Activated B cell treated with CpG ODN at 0.5 μM for 24 hours (primary cell): ENCODE measurements at regions not wholly inside any gene's neighbourhood (a gene's known extent, or its start where the extent isn't known, plus 50 kb on each side); places are given as distances from the start of the nearest gene placed in this dataset.

ENCODE experiments used
- ATAC-seq: fragments of 200-7000 bp; cut with Tn5 transposase; one replicate; pipeline ENCODE4 v1.10.0; 2021; ENCODE audit warnings: low read depth, mild to moderate bottlenecking, moderate library complexity
- CTCF ChIA-PET: fragments of 350-600 bp; sonication (Branson Sonifier 250); formaldehyde crosslinking; loops from one replicate; lab custom pipeline; 2021; ENCODE audit warnings: antibody characterized with exemption; lab: Charles Lee
- POLR2A ChIA-PET: fragments of 350-600 bp; sonication (Branson Sonifier 250); formaldehyde crosslinking; loops from one replicate; lab custom pipeline; 2021; ENCODE audit warnings: antibody characterized with exemption; lab: Charles Lee
- DNase-seq: peaks from one replicate; pipeline ENCODE4 v3.0.0; 2022
- H3K27ac Mint-ChIP-seq: one replicate; pipeline ENCODE4 v1.8.0; 2020; ENCODE audit warnings: mixed read lengths
- H3K27me3 Mint-ChIP-seq: one replicate; pipeline ENCODE4 v1.8.0; 2021; ENCODE audit warnings: mixed read lengths
- H3K36me3 Mint-ChIP-seq: one replicate; pipeline ENCODE4 v1.8.0; 2021; ENCODE audit warnings: low read depth, mixed read lengths
- H3K4me1 Mint-ChIP-seq: one replicate; pipeline ENCODE4 v1.8.0; 2021; ENCODE audit warnings: mixed read lengths
- H3K4me3 Mint-ChIP-seq: one replicate; pipeline ENCODE4 v1.8.0; 2020; ENCODE audit warnings: mild to moderate bottlenecking, mixed read lengths
- H3K9me3 Mint-ChIP-seq: one replicate; pipeline ENCODE4 v1.8.0; 2020; ENCODE audit warnings: mixed read lengths
- intact Hi-C: fragments of 100-400 bp; cut with micrococcal nuclease; formaldehyde crosslinking; loops from one replicate; pipeline ENCODE4 v1.15.1; 2024
- TF ChIP-seq, protein P1 (sequence below): fragments of 200-600 bp; IDR thresholded peaks from one replicate; pipeline ENCODE4 v1.8.0; 2022; ENCODE audit warnings: antibody characterized with exemption, mild to moderate bottlenecking

DNA sequence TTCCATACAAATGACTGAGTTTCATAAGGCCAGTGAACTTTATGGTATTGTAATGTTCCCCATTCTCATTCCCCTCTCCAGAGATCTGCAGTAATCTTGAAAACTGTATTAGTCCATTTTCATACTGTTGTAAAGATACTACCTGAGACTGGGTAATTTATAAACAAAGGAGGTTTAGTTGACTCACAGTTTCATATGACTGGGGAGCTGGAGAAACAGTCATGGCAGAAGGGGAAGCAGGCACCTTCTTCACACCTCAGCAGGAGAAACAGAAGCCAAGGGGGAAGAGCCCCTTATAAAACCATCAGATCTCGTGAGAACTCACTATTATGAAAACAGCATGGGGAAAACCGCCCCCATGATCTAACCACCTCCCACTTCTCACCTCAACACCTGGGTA is 318.7 kb upstream of the KLF12 start:
- ATAC-seq = no peak
- TF ChIP-seq, protein P1, sequence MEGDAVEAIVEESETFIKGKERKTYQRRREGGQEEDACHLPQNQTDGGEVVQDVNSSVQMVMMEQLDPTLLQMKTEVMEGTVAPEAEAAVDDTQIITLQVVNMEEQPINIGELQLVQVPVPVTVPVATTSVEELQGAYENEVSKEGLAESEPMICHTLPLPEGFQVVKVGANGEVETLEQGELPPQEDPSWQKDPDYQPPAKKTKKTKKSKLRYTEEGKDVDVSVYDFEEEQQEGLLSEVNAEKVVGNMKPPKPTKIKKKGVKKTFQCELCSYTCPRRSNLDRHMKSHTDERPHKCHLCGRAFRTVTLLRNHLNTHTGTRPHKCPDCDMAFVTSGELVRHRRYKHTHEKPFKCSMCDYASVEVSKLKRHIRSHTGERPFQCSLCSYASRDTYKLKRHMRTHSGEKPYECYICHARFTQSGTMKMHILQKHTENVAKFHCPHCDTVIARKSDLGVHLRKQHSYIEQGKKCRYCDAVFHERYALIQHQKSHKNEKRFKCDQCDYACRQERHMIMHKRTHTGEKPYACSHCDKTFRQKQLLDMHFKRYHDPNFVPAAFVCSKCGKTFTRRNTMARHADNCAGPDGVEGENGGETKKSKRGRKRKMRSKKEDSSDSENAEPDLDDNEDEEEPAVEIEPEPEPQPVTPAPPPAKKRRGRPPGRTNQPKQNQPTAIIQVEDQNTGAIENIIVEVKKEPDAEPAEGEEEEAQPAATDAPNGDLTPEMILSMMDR = no peak
- peaks cover 5% of the 10 kb centered on the region for H3K9me3 Mint-ChIP-seq
- intact Hi-C loops = no loop called here
- H3K27ac Mint-ChIP-seq = no peak overlapping the region
- H3K27me3 Mint-ChIP-seq = peaks cover 21% of the 10 kb centered on the region
- H3K36me3 Mint-ChIP-seq = no peaks in the 10 kb centered on the region
- no peak overlapping the region for H3K4me3 Mint-ChIP-seq
- H3K4me1 Mint-ChIP-seq = peaks cover 4% of the 10 kb centered on the region
- no peak for DNase-seq
- ChIA-PET CTCF (no interaction called here), POLR2A (no interaction called here)

GRCh38 chr13:74452176-74452575 is 318.0 kb upstream of the KLF12 start:
- H3K4me3 Mint-ChIP-seq = no peak overlapping the region
- peaks cover 21% of the 10 kb centered on the region for H3K27me3 Mint-ChIP-seq
- TF ChIP-seq, protein P1 = no peak
- CTCF ChIA-PET = no interaction called here
- POLR2A ChIA-PET = no interaction called here
- H3K36me3 Mint-ChIP-seq = no peaks in the 10 kb centered on the region
- peaks cover 4% of the 10 kb centered on the region for H3K4me1 Mint-ChIP-seq
- ATAC-seq = no peak
- intact Hi-C loops = no loop called here
- no peak overlapping the region for H3K27ac Mint-ChIP-seq
- no peak for DNase-seq
- H3K9me3 Mint-ChIP-seq = peaks cover 5% of the 10 kb centered on the region

- no peak for ATAC-seq
- intact Hi-C loops = no loop called here
- TF ChIP-seq, protein P1 = no peak
- Mint-ChIP-seq H3K4me3 (no peak overlapping the region), H3K27ac (no peak overlapping the region), H3K36me3 (no peaks in the 10 kb centered on the region), H3K9me3 (peaks cover 5% of the 10 kb centered on the region), H3K4me1 (peaks cover 4% of the 10 kb centered on the region), H3K27me3 (peaks cover 21% of the 10 kb centered on the region)
- DNase-seq = no peak
- CTCF ChIA-PET = no interaction called here
- POLR2A ChIA-PET = no interaction called here
Observed at GRCh38 chr13:74450964-74451363, 316.8 kb upstream of the KLF12 start.

DNA sequence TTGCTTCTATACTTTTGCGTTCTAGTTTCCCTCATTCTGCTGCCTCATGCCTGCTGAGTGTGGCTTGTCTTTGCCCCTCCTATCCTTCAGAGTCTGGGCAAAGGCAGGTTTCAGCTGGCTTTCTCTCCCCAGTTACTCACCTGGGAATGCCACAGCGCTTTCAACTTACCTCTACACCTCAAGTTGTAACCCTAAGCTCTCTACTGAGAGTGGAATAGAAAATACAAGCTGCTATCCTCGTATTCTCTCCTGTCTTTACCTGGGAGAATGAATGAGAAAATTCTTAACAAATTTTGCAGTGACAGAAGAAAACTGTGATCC is 316.3 kb upstream of the KLF12 start:
- ChIA-PET POLR2A (no interaction called here), CTCF (no interaction called here)
- ATAC-seq = no peak
- Mint-ChIP-seq H3K36me3 (no peaks in the 10 kb centered on the region), H3K4me1 (peaks cover 4% of the 10 kb centered on the region), H3K27me3 (peaks cover 16% of the 10 kb centered on the region), H3K4me3 (no peak overlapping the region), H3K27ac (no peak overlapping the region), H3K9me3 (peaks cover 5% of the 10 kb centered on the region)
- DNase-seq = no peak
- TF ChIP-seq, protein P1 = no peak
- intact Hi-C loops = no loop called here

- DNase-seq (no peak), ATAC-seq (no peak)
- ChIA-PET POLR2A (no interaction called here), CTCF (no interaction called here)
- Mint-ChIP-seq H3K4me3 (no peak overlapping the region), H3K9me3 (peaks cover 5% of the 10 kb centered on the region), H3K27ac (no peak overlapping the region), H3K4me1 (peaks cover 4% of the 10 kb centered on the region), H3K27me3 (peaks cover 16% of the 10 kb centered on the region), H3K36me3 (no peaks in the 10 kb centered on the region)
- intact Hi-C loops = no loop called here
- TF ChIP-seq, protein P1 = no peak
Observed at GRCh38 chr13:74449811-74450524, 315.8 kb upstream of the KLF12 start.
